ENCODE measurements at regions not wholly inside any gene's neighbourhood (a gene's known extent, or its start where the extent isn't known, plus 50 kb on each side); places are given as distances from the start of the nearest gene placed in this dataset.
"Not testable (repeated sequence)": the region's sequence is repeated elsewhere in the genome, so short reads cannot be mapped to it uniquely, and the experiment has no call there.

DNA sequence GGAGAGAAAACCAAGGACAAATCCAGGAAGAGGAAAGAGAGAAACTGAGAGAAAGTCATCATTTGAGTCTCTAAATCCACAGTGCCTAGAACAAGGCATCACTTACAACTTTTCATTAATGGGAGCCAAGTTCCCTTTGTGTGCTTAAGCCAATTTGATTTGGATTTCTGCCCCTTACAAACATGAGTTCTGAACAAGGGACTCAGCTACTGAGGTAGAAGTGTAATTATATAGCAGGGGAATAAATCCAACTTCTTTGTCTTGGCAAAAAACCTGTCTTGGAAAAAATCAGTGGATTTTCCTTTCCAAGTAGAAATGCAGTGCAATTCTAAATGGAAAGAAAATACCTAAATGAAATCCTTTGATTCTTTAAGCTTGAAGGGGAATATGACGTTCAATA is 307.2 kb upstream of the CNTN3 start:
- no peaks in the 10 kb centered on the region for H3K36me3 ChIP-seq (ENCODE audit: control insufficient read depth, insufficient read depth, low read length)
- no peak overlapping the region for H3K27ac ChIP-seq (ENCODE audit: insufficient read depth, low read depth, low read length, poor library complexity, severe bottlenecking)
- no peak overlapping the region for H3K4me3 ChIP-seq (ENCODE audit: insufficient read depth, low read depth, low read length)
- no peaks in the 10 kb centered on the region for H3K27me3 ChIP-seq (ENCODE audit: control insufficient read depth, insufficient read depth, low read length, poor library complexity, severe bottlenecking)
- no CpG with 5 or more reads among the region's 1 CpG for WGBS, 2 experiments
- no peaks in the 10 kb centered on the region for H3K9me3 ChIP-seq (ENCODE audit: control insufficient read depth, low read length)
- H3K4me1 ChIP-seq (ENCODE audit: control insufficient read depth, insufficient read depth, low read length): no peaks in the 10 kb centered on the region

GRCh38 chr3:74920721-74921350 is 306.4 kb upstream of the CNTN3 start:
- Histone ChIP-seq H3K27me3 (ENCODE audit: control insufficient read depth, insufficient read depth, low read length, poor library complexity, severe bottlenecking) (no peaks in the 10 kb centered on the region), H3K4me3 (ENCODE audit: insufficient read depth, low read depth, low read length) (no peak overlapping the region), H3K4me1 (ENCODE audit: control insufficient read depth, insufficient read depth, low read length) (no peaks in the 10 kb centered on the region), H3K36me3 (ENCODE audit: control insufficient read depth, insufficient read depth, low read length) (no peaks in the 10 kb centered on the region), H3K9me3 (ENCODE audit: control insufficient read depth, low read length) (no peaks in the 10 kb centered on the region), H3K27ac (ENCODE audit: insufficient read depth, low read depth, low read length, poor library complexity, severe bottlenecking) (no peak overlapping the region)
- WGBS, 2 experiments: 92 to 96% methylated on average over 4 of the region's 4 CpGs

- no peaks in the 10 kb centered on the region for H3K4me1 ChIP-seq (ENCODE audit: control insufficient read depth, insufficient read depth, low read length)
Measured at GRCh38 chr3:74916696-74917095, 302.2 kb upstream of the CNTN3 start.

GRCh38 chr3:74906181-74906580 is 291.7 kb upstream of the CNTN3 start:
- no peak overlapping the region for H3K4me3 ChIP-seq (ENCODE audit: insufficient read depth, low read depth, low read length)
- WGBS, 2 experiments: 91 to 97% methylated on average over 4 of the region's 4 CpGs
- H3K4me1 ChIP-seq (ENCODE audit: control insufficient read depth, insufficient read depth, low read length): no peaks in the 10 kb centered on the region
- H3K27me3 ChIP-seq (ENCODE audit: control insufficient read depth, insufficient read depth, low read length, poor library complexity, severe bottlenecking): no peaks in the 10 kb centered on the region
- H3K27ac ChIP-seq (ENCODE audit: insufficient read depth, low read depth, low read length, poor library complexity, severe bottlenecking): no peak overlapping the region
- no peaks in the 10 kb centered on the region for H3K9me3 ChIP-seq (ENCODE audit: control insufficient read depth, low read length)
- no peaks in the 10 kb centered on the region for H3K36me3 ChIP-seq (ENCODE audit: control insufficient read depth, insufficient read depth, low read length)

More at GRCh38 chr3:74916696-74917095, 302.2 kb upstream of the CNTN3 start:
- Histone ChIP-seq H3K36me3 (ENCODE audit: control insufficient read depth, insufficient read depth, low read length) (no peaks in the 10 kb centered on the region), H3K27me3 (ENCODE audit: control insufficient read depth, insufficient read depth, low read length, poor library complexity, severe bottlenecking) (no peaks in the 10 kb centered on the region), H3K27ac (ENCODE audit: insufficient read depth, low read depth, low read length, poor library complexity, severe bottlenecking) (no peak overlapping the region), H3K9me3 (ENCODE audit: control insufficient read depth, low read length) (no peaks in the 10 kb centered on the region), H3K4me3 (ENCODE audit: insufficient read depth, low read depth, low read length) (no peak overlapping the region)
- WGBS, 2 experiments: 88 to 94% methylated on average over 2 to 3 of the region's 5 CpGs

DNA sequence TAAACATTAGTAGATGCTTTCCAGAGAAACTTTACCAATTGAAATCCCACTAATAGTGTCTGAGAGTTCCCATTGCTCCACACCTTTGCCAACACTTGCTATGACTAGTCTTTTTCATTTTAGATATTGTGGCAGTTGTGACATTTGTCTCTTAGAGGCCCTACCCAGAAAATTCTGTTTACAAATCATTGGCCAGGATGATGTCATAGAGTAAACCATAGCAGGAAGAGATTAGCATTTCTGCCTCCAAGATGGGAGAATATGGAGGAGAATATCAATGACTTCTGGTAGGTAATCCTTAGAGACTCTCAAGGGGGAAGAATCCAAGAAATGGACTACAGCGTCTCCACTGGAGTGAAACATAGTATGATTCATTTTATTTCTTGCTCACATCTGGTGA is 291.0 kb upstream of the CNTN3 start:
- 92 to 100% methylated on average over 1 of the region's 1 CpG for WGBS, 2 experiments
- H3K27ac ChIP-seq (ENCODE audit: insufficient read depth, low read depth, low read length, poor library complexity, severe bottlenecking): no peak overlapping the region

DNA sequence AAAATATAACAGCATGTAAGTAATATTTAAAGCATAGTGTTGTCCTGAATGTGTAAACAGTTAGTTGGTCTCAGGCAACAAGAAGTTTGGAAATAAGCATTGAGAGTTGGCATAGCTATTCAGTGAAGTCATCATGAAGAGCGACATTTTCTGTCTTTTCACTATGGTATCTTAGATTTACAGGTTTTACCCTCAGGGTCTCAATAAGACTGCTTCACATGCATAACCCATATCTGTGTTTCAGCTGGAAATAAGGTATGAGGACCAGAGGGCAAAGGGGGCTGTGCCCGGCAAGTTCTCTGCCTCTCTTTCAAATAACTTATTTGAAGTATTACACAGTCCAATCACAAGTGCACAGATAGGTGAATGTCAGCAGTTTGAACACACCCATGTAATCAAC is 290.2 kb upstream of the CNTN3 start:
- Histone ChIP-seq H3K4me1 (ENCODE audit: control insufficient read depth, insufficient read depth, low read length) (no peaks in the 10 kb centered on the region), H3K36me3 (ENCODE audit: control insufficient read depth, insufficient read depth, low read length) (no peaks in the 10 kb centered on the region), H3K27ac (ENCODE audit: insufficient read depth, low read depth, low read length, poor library complexity, severe bottlenecking) (no peak overlapping the region), H3K9me3 (ENCODE audit: control insufficient read depth, low read length) (no peaks in the 10 kb centered on the region), H3K27me3 (ENCODE audit: control insufficient read depth, insufficient read depth, low read length, poor library complexity, severe bottlenecking) (no peaks in the 10 kb centered on the region), H3K4me3 (ENCODE audit: insufficient read depth, low read depth, low read length) (no peak overlapping the region)
- WGBS, 2 experiments: 94 to 100% methylated on average over 2 of the region's 2 CpGs

More for the DNA sequence above, 291.0 kb upstream of the CNTN3 start:
- Histone ChIP-seq H3K27me3 (ENCODE audit: control insufficient read depth, insufficient read depth, low read length, poor library complexity, severe bottlenecking) (no peaks in the 10 kb centered on the region), H3K9me3 (ENCODE audit: control insufficient read depth, low read length) (no peaks in the 10 kb centered on the region), H3K36me3 (ENCODE audit: control insufficient read depth, insufficient read depth, low read length) (no peaks in the 10 kb centered on the region), H3K4me1 (ENCODE audit: control insufficient read depth, insufficient read depth, low read length) (no peaks in the 10 kb centered on the region), H3K4me3 (ENCODE audit: insufficient read depth, low read depth, low read length) (no peak overlapping the region)

DNA sequence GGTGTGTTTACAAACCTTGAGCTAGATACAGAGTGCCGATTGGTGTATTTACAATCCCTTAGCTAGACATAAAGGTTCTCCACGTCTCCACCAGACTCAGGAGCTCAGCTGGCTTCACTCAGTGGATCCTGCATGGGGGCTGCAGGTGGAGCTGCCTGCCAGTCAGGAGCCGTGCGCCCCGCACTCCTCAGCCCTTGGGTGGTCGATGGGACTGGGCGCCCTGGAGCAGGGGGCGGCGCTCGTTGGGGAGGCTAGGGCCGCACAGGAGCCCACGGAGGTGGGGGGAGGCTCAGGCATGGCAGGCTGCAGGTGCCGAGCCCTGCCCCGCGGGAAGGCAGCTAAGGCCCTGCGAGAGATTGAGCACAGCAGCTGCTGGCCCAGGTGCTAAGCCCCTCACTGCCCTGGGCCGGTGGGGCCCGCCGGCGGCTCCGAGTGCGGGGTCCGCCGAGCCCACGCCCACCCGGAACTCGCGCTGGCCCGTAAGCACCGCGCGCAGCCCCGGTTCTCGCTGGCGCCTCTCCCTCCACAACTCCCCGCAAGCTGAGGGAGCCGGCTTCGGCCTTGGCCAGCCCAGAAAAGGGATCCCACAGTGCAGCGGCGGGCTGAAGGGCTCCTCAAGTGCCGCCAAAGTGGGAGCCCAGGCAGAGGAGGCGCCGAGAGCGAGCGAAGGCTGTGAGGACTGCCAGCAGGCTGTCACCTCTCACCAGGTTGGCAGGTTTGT is 285.5 kb upstream of the CNTN3 start:
- not testable (repeated sequence) for H3K4me3 ChIP-seq (ENCODE audit: insufficient read depth, low read depth, low read length); H3K4me1 ChIP-seq (ENCODE audit: control insufficient read depth, insufficient read depth, low read length); H3K27ac ChIP-seq (ENCODE audit: insufficient read depth, low read depth, low read length, poor library complexity, severe bottlenecking); H3K27me3 ChIP-seq (ENCODE audit: control insufficient read depth, insufficient read depth, low read length, poor library complexity, severe bottlenecking); H3K9me3 ChIP-seq (ENCODE audit: control insufficient read depth, low read length); H3K36me3 ChIP-seq (ENCODE audit: control insufficient read depth, insufficient read depth, low read length)
- WGBS, 2 experiments: 96 to 98% methylated on average over 45 of the region's 45 CpGs

DNA sequence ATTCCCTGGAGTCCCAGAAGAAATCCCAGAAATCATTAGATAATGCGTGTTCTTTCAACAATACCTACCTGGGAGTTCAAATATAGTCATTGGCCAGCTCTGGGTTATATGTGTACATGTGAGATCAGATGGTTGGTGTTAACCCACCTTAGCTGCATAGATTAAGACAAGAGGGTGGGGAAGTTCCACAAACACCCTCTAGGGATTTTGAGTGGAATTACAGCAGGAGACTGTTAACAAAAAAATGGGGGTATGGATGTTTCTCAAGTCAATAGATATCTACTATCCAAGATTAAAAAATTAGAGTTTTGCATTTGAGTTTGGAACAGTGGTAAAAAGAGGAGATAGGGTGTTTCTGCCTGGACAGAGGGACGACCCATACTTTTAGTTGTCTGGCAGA is 282.5 kb upstream of the CNTN3 start:
- 68 to 73% methylated on average over 2 of the region's 2 CpGs for WGBS, 2 experiments
- no peaks in the 10 kb centered on the region for H3K4me1 ChIP-seq (ENCODE audit: control insufficient read depth, insufficient read depth, low read length)
- H3K36me3 ChIP-seq (ENCODE audit: control insufficient read depth, insufficient read depth, low read length): no peaks in the 10 kb centered on the region
- no peak overlapping the region for H3K4me3 ChIP-seq (ENCODE audit: insufficient read depth, low read depth, low read length)
- no peaks in the 10 kb centered on the region for H3K27me3 ChIP-seq (ENCODE audit: control insufficient read depth, insufficient read depth, low read length, poor library complexity, severe bottlenecking)
- no peaks in the 10 kb centered on the region for H3K9me3 ChIP-seq (ENCODE audit: control insufficient read depth, low read length)
- H3K27ac ChIP-seq (ENCODE audit: insufficient read depth, low read depth, low read length, poor library complexity, severe bottlenecking): no peak overlapping the region

- WGBS, 2 experiments: 95% methylated on average over 6 of the region's 6 CpGs
- Histone ChIP-seq H3K4me1 (ENCODE audit: control insufficient read depth, insufficient read depth, low read length) (no peaks in the 10 kb centered on the region), H3K9me3 (ENCODE audit: control insufficient read depth, low read length) (no peaks in the 10 kb centered on the region), H3K36me3 (ENCODE audit: control insufficient read depth, insufficient read depth, low read length) (no peaks in the 10 kb centered on the region), H3K27ac (ENCODE audit: insufficient read depth, low read depth, low read length, poor library complexity, severe bottlenecking) (no peak overlapping the region), H3K4me3 (ENCODE audit: insufficient read depth, low read depth, low read length) (no peak overlapping the region), H3K27me3 (ENCODE audit: control insufficient read depth, insufficient read depth, low read length, poor library complexity, severe bottlenecking) (no peaks in the 10 kb centered on the region)
Measured at GRCh38 chr3:74891312-74891711, 276.9 kb upstream of the CNTN3 start.

DNA sequence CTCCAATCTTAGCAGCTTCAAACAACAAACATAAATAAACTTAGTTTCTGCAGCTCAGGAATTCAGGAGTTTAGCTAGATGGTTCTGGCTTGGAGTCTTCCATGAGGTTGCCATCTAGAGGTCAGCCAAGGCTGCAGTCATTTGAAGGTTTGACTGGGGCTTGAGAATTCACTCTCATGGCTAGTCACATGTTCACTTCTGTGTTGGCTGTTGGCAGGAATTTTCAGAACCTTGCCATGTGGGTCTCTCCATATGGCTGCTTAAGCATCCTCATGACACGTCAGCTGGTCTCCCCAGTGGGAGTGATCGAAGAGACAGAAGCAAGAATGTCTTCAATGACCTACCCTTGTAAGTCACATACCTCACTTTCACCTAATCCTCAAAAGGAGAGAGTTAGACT is 269.2 kb upstream of the CNTN3 start:
- Histone ChIP-seq H3K4me1 (ENCODE audit: control insufficient read depth, insufficient read depth, low read length) (no peaks in the 10 kb centered on the region), H3K27ac (ENCODE audit: insufficient read depth, low read depth, low read length, poor library complexity, severe bottlenecking) (no peak overlapping the region), H3K4me3 (ENCODE audit: insufficient read depth, low read depth, low read length) (no peak overlapping the region), H3K27me3 (ENCODE audit: control insufficient read depth, insufficient read depth, low read length, poor library complexity, severe bottlenecking) (no peaks in the 10 kb centered on the region), H3K36me3 (ENCODE audit: control insufficient read depth, insufficient read depth, low read length) (no peaks in the 10 kb centered on the region), H3K9me3 (ENCODE audit: control insufficient read depth, low read length) (no peaks in the 10 kb centered on the region)
- WGBS, 2 experiments: 85 to 97% methylated on average over 2 of the region's 2 CpGs

Measured in ectodermal cell (in vitro differentiated cells).